Thyroid gland (tissue), 4 donors: ENCODE measurements at regions not wholly inside any gene's neighbourhood (a gene's known extent, or its start where the extent isn't known, plus 50 kb on each side); places are given as distances from the start of the nearest gene placed in this dataset.
A peak's percentile ranks its signal among the peaks of the same experiment; 100 is the strongest.

Experiments
- DNase-seq, 2 donors: peaks; one replicate each; pipeline ENCODE4 v3.0.0-alpha.2; 2019
- H3K27ac ChIP-seq, 3 donors: fragments of 200-600 bp; sonication (generic); 1 replicate in 2 of 3; 2 replicates in 1 of 3; pipeline ENCODE4 v1.5.1; 2016 to 2019; ENCODE audit warnings: mild to moderate bottlenecking in 1 of 3, moderate library complexity in 1 of 3
- H3K27me3 ChIP-seq: fragments of 200-600 bp; sonication (generic); one replicate; pipeline ENCODE4 v1.5.1; 2019
- H3K36me3 ChIP-seq, 2 donors: fragments of 200-600 bp; sonication (generic); one replicate each; pipeline ENCODE4 v1.5.1; 2016 to 2019
- H3K4me1 ChIP-seq, 2 donors: fragments of 200-600 bp; sonication (generic); one replicate each; pipeline ENCODE4 v1.5.1; 2017 to 2019
- H3K4me3 ChIP-seq, 3 donors: fragments of 200-600 bp; sonication (generic); replicated peaks in 1 of 3; 1 replicate in 2 of 3; 2 replicates in 1 of 3; pipeline ENCODE4 v1.5.1; 2016; ENCODE audit warnings: mild to moderate bottlenecking in 1 of 3
- H3K9me3 ChIP-seq: fragments of 200-600 bp; sonication (generic); one replicate; pipeline ENCODE4 v1.5.1; 2017
- CTCF ChIP-seq, 6 experiments: fragments of 200-600 bp in 3 of 6; fragments of 450-650 bp in 3 of 6; sonication (generic) in 3 of 6; IDR thresholded peaks; one replicate each; pipeline ENCODE4 v1.5.1; 2016 to 2019; ENCODE audit warnings: antibody characterized with exemption in 6 of 6, mild to moderate bottlenecking in 2 of 6, inconsistent platforms in 1 of 6, moderate library complexity in 1 of 6
- POLR2A ChIP-seq, 2 donors: fragments of 450-650 bp; IDR thresholded peaks; one replicate each; pipeline ENCODE4 v1.6.1; 2017; ENCODE audit warnings: antibody characterized with exemption in 2 of 2, mild to moderate bottlenecking in 2 of 2, moderate library complexity in 1 of 2
- WGBS, 2 donors: methylation state at CpG; one replicate each; pipeline ENCODE4 v1.1.5; 2017; 5-methylcytosine and 5-hydroxymethylcytosine counted together
- intact Hi-C: fragments of 100-400 bp; cut with DNase I; formaldehyde crosslinking; loops from one replicate; pipeline ENCODE4 v1.15.1; 2023

DNA sequence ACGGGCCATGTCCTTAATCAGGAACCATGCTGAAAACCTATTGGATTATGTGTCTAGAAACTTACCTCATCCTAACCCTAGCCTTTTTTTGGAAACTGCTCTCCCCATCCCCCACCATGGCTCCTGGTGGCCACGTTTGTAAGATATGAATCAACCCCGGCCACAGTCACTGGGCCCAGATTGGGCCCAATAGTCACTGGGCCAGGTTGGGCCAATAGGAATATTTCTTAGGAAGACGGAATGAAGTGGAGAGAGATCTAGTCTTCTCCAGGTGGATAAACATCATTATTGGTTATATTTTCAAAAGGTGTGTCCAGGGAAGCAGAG lies 468.7 kb downstream of the ARHGEF28 start:
- TF ChIP-seq CTCF (IDR thresholded peaks at IDR 0.05) (no peak), POLR2A (IDR thresholded peaks at IDR 0.05) (no peak)
- peaks cover 0 to 4% of the 10 kb centered on the region in 2 donors for H3K4me1 ChIP-seq
- 93 to 95% methylated on average over 4 of the region's 4 CpGs for WGBS, 2 donors
- intact Hi-C loops, result no loop called here
- H3K27ac ChIP-seq, result no peak overlapping the region
- DNase-seq, result no peak
- H3K27me3 ChIP-seq, result no peaks in the 10 kb centered on the region
- H3K9me3 ChIP-seq, result no peaks in the 10 kb centered on the region
- H3K4me3 ChIP-seq, result no peak overlapping the region
- no peaks in the 10 kb centered on the region for H3K36me3 ChIP-seq

GRCh38 chr5:74094096-74094781 lies 468.2 kb downstream of the ARHGEF28 start:
- TF ChIP-seq CTCF (IDR thresholded peaks at IDR 0.05) (no peak), POLR2A (IDR thresholded peaks at IDR 0.05) (no peak)
- no peaks in the 10 kb centered on the region for H3K27me3 ChIP-seq
- intact Hi-C loops, result no loop called here
- no peak overlapping the region for H3K4me3 ChIP-seq
- 76 to 84% methylated on average over 5 of the region's 5 CpGs for WGBS, 2 donors
- peaks cover 0 to 4% of the 10 kb centered on the region in 2 donors for H3K4me1 ChIP-seq
- DNase-seq, result no peak
- H3K27ac ChIP-seq, result no peak overlapping the region
- no peaks in the 10 kb centered on the region for H3K36me3 ChIP-seq
- H3K9me3 ChIP-seq, result no peaks in the 10 kb centered on the region

GRCh38 chr5:74093561-74093960 lies 467.6 kb downstream of the ARHGEF28 start:
- Histone ChIP-seq H3K9me3 (no peaks in the 10 kb centered on the region), H3K4me3 (no peak overlapping the region), H3K4me1 (peaks cover 0 to 4% of the 10 kb centered on the region in 2 donors), H3K27me3 (no peaks in the 10 kb centered on the region), H3K36me3 (no peaks in the 10 kb centered on the region), H3K27ac (no peak overlapping the region)
- 75 to 83% methylated on average over 2 of the region's 2 CpGs for WGBS, 2 donors
- intact Hi-C loops, result no loop called here
- TF ChIP-seq CTCF (IDR thresholded peaks at IDR 0.05) (no peak), POLR2A (IDR thresholded peaks at IDR 0.05) (no peak)
- DNase-seq, result no peak

DNA sequence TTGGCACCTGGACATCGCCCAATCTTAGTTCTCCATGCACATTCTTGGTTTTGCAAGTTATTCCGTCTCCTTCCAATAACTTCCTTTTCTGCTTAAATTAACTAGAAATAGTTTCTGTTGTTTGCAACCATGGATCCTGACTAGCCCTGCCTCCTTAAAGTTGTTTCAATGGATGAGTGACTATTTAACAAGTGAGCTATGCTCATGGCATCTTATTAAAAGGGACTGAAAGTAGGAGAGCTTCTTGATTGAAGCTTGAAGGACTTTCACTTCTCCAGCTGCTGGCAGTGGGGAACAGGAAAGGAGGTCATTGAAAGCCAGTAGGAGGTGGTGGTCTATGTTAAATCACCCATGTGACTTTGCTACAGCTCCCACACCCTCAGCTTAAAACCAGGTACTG lies 466.8 kb downstream of the ARHGEF28 start:
- intact Hi-C loops, result no loop called here
- 98% methylated on average over 2 of the region's 2 CpGs for WGBS, 2 donors
- no peak overlapping the region for H3K27ac ChIP-seq
- TF ChIP-seq POLR2A (IDR thresholded peaks at IDR 0.05) (no peak), CTCF (IDR thresholded peaks at IDR 0.05) (no peak)
- H3K4me3 ChIP-seq, result no peak overlapping the region
- H3K9me3 ChIP-seq, result no peaks in the 10 kb centered on the region
- H3K36me3 ChIP-seq, result no peaks in the 10 kb centered on the region
- no peaks in the 10 kb centered on the region for H3K27me3 ChIP-seq
- H3K4me1 ChIP-seq, result peaks cover 0 to 4% of the 10 kb centered on the region in 2 donors
- no peak for DNase-seq

DNA sequence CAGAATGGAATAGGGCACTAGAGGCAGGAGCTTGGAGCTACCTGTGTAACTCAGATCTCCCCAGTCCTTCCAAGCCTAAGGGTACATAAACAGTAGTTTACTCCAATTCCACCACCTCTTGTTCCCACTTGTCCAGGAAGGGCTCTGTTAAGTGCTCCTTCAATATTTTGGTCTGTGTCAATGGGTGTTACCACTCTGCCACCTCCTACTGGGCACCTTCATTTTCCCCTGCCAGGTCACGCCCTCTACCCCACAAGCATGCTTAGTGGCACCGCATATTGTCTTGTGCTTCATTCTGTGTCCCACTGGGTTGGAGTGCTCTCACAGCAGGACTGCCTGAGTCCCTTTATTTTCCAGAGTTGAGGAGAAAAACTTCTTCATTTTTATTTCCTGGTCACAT lies 459.8 kb downstream of the ARHGEF28 start:
- DNase-seq, result peak in 1 of 2 donors; percentile 43
- intact Hi-C loops, result no loop called here
- Histone ChIP-seq H3K4me1 (no peaks in the 10 kb centered on the region), H3K36me3 (no peaks in the 10 kb centered on the region), H3K4me3 (no peak overlapping the region), H3K27me3 (no peaks in the 10 kb centered on the region), H3K27ac (no peak overlapping the region), H3K9me3 (no peaks in the 10 kb centered on the region)
- 71 to 77% methylated on average over 2 of the region's 2 CpGs for WGBS, 2 donors
- TF ChIP-seq CTCF (IDR thresholded peaks at IDR 0.05) (no peak), POLR2A (IDR thresholded peaks at IDR 0.05) (no peak)
